Activated CD8-positive, alpha-beta memory T cell treated with anti-CD3 and anti-CD28 coated beads, Interleukin-2, amount 50 U/mL, for 24 hours (primary cell): ENCODE measurements at regions not wholly inside any gene's neighbourhood (a gene's known extent, or its start where the extent isn't known, plus 50 kb on each side); places are given as distances from the start of the nearest gene placed in this dataset.

ENCODE experiments used
- DNase-seq: peaks from one replicate; pipeline ENCODE4 v3.0.0-alpha.2; 2020; ENCODE audit errors: extremely low read depth

- no peak for DNase-seq
Measured at GRCh38 chr12:125271892-125272291, 206.7 kb downstream of the AACS start.

GRCh38 chr12:125272383-125272933, 207.2 kb downstream of the AACS start:
- DNase-seq, result no peak

DNA sequence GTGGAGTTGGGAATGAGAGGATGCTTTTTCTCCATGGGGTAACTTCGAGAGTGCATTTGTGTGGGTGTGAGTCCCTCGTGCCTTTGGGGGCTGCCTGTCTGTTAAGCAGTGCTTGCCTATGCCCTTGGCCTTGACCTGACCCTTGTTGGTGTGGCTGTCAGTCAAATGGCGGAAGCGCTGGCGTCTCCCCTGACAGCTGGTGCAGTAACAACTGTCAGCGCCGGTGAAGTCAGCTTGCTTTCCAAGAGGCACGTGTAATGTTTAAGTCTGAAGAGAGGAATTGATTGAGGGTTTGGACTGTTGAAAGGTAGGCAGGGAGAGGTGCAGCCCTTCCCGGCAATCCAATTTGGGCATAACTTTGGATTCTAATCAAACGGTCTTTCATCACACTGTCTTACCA, 211.3 kb downstream of the AACS start:
- no peak for DNase-seq

GRCh38 chr12:125280482-125281377, 215.5 kb downstream of the AACS start:
- DNase-seq, result no peak

GRCh38 chr12:125282921-125283320, 217.7 kb downstream of the AACS start:
- no peak for DNase-seq

- DNase-seq, result no peak
Measured at GRCh38 chr12:125283521-125283920, 218.3 kb downstream of the AACS start.

- DNase-seq, result no peak
Measured at GRCh38 chr12:125284087-125284486, 218.9 kb downstream of the AACS start.

DNA sequence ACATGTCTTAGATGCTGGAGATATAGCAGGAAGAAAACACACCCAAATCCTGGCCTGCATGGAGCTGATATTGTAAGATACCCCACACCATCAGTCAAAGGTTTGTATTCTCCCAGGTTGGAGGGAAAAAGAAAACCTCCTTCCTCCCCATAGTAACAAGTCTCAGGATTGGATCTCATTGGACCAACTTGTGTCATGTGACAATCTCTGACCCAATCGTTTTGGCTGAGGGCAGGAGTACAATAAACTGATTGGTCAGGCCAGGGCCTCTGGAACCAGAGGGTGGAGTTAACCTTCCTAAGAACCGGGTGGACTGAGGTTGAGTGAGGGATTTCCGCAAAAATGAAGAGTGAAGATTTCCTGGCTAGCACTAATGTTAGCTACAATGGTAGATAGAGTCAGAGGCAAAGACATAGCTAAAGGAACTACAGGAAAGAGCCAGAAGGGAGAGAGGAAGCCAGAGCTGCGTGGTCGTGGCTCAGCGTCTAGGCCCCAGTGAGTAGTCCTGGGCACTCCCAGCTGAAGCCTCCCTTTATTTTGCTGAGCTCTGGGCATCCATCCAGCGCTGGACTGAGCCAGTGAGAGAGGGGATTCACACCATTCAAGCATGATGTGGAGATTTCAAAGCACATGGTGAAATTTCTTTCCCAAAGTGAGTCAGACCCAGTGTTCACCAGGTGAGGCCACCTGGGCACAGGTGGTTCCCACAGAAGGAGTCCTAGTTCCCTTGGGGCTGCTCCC, 219.9 kb downstream of the AACS start:
- DNase-seq, result no peak

DNA sequence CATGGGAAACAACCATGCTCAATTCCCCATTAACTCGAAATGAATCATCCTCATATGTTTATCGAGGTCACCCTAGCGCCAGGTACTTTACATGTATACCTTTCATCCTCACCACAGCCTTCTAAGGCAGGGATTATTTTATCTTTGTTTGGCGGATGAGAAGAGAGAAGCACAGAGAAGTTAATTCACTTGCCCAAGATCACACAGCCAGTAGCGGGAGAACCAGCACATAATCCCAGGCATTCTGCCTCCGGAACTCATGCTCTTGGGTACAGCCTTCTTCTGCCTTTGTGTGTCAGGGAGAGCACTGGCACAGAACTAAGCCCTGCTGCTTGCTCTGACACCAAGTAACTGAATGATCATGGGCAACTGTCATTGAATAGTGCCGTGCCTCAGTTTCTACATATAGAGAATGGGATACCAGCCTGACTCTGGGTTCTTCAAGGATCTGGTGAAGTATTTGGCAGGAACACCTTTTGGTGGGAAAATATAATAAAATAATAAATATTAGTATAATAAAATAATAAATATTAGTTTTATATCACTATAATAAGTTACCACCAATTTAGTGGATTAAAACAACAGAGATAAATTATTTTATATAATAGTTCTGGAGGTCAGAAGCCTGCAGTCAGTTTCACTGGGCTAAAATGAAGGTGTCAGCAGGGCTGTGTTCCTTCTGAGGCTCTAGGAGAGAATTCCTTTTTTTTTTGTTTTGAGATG, 220.9 kb downstream of the AACS start:
- no peak for DNase-seq

- DNase-seq, result no peak
Measured at GRCh38 chr12:125287155-125287847, 222.1 kb downstream of the AACS start.

DNA sequence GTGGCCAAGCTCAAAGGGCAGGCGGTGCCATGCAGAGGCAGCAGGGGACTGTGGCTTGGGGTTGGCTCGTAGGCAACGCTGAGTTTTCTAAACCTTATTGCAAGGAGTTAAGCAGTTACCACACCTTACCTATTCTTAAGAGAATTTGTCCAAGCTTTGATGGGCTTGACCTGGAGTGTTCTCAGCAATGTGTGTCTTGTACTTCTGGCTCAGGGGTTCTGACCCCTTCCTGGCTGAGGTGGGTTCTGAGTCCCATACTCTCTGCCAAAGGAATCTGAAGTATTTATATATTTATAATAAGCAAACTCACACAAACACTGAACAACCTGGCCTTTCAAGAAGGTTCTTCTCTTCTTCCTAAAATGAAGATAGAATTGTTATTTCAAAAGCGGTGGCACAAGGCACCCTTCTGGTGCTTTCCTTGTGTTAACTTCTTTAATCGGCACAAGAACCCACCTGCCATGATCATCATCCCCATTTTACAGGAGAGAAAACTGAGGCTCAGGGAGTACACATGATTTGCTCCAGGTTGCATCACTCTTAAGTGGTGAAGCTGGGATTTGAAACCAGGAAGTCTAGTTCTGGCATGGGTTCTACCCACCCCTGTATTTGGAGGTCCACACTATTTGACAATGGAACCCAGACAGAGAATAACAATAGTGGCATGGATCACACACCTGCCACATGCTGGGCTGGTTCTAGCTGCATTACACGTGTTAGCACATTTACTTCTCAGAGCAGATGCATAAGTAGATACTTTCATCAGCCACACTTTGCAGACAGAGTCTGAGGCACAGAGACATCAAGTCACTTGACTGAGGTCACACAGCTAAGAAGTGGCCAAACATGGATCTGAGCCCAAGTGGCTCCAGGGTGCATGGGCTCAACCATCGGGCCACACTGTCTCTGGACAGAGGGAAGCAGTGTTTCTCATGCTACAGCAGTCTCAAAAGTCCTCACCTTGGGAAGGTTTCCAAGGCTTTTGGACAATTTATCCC, 224.0 kb downstream of the AACS start:
- DNase-seq, result no peak

GRCh38 chr12:125289970-125290369, 224.7 kb downstream of the AACS start:
- no peak for DNase-seq

DNA sequence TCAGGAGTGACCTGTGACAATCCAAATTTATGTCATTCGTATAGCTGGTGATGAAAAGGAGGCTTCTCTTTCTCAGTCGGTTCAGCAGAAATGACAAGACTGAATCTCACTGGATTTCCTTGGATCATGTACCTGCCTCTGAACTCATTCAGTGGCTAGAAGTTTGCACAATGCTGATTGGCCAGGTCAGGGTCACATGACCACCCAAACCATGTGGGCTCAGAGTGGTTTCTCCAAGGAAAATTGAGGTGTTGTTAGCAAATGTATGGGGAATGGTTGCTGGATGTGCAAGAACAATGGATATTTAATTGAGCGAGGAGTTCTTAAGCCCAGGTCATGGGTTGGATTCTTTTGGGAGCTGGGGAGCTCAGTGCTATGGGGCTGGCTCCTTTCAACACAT, 227.5 kb downstream of the AACS start:
- DNase-seq, result no peak

DNA sequence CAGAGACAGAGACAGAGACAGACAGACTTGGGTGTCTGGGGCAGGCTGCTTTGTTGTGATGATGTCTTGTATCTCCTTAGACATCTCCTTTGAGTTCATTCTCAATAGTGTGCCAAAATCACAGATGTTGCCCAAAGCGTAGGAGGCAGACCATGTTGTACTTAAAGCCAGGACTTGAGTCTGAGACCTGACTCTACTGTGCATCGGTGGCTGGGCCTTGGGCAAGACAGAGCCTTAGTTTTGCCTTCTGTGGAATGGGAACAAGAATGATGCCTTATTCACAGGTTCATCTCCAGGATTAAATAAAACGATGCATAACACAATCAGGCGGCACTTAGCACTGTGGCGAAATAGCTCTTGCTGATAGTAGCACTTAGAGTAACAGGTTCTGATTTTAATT, 230.3 kb downstream of the AACS start:
- DNase-seq, result no peak

DNA sequence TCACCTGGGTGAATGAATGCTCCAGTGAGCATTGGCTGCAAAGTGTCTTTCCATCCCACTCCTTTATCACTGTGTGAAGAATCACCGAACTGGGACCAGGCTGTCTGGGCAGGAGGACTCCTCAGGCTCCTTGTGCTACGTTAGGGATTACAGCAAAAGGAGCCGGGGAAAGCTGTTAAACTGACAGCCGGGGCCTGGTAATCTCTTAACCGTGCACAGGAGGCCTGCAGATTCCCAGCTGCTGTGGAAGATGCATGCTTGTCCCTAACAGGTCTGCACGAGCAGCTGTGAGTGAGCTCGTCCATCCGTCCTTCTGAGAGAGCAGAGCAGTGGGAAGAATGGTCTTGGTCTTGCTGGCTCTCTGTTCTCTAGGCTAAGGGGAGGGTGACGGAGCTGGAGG, 231.5 kb downstream of the AACS start:
- no peak for DNase-seq

DNA sequence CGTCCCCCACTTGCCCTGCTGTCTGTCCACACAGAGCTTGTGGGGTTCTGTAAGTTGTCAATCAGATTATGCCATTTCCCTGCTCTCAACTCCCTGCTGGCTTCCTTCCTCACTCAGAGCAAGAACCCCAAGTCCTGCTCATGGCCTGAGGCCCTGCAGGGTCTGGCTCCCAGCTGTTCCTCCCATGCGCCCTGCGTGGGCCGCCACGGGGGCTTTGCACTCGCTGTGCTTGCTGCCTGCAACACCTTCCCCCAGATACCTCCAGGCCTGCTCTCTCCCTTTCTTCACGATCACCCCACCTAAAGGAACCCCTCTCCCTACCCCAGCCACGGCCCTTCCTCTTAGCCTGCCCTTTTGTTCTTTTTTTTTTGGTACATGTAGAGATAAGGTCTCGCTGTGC, 234.6 kb downstream of the AACS start:
- no peak for DNase-seq

DNA sequence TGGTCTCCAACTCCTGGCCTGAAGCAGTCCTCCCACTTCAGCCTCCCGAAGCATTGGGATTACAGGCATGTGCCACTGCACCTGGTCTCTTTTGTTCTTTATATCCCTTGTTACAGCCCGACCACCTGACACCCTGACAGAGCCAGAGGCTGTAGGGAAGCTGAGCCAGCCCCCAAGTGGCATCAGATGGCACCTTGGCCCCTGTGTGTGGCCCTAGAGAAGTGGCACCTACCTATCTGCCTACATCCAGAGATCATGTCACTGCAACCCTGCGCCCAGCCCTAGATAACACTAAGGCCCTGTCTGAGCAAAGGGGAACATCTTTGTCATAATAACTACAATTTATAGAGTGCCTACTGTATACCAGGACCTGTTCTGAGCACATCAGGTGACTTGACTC, 235.0 kb downstream of the AACS start:
- DNase-seq, result no peak

DNA sequence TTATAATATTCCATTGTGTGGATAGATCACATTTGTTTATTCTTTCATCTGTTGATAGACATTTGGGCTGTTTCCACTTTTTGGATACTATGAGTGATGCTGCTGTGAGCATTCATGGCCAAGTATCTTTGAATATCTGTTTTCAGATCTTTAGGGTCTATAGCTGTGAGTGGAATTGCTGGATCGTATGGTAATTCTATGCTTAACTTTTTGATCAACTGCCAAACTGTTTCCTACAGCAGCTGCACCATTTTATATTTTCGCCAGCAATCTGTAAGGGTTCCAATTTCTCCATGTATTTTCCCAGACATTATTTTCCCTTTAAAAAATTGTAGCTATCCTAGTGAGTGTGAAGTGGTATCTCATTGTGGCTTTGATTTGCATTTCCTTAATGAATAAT, 238.1 kb downstream of the AACS start:
- no peak for DNase-seq

DNA sequence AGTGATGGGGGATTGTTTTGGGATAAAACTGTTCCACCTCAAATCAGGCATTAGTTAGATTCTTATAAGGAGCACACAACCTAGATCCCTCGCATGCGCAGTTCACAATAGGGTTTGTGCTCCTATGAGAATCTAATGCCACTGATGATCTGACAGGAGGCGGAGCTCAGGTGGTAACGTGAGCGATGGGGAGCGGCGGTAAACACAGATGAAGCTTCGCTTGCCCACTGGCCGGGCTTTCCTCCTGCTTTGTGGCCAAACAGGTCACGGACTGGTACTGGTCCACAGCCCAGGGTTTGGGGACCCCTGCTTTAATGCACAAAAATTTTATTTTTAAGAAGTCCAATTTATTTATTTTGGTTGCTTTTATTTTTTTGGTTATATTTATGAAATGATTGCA, 238.8 kb downstream of the AACS start:
- no peak for DNase-seq

DNA sequence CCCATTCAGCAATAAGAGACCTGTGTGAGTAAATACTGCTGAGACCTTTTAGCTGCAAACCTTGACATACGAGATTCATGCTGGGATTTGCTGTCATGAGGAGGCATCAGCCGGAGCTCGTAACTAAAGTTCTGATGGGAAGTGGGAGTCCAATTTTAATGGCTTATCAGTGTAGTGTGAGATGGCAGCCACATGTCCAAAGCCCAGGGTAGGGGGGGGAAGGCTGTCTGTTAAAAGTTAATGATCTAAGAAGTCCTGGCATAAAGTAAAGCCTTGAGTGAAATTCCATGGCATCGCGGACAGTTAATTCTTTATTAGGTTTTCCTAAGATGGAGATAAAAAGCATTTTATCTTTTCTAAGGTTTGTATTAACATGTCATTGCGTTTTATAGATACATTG, 240.0 kb downstream of the AACS start:
- no peak for DNase-seq
